Neural crest cell (in vitro differentiated cells): ENCODE measurements at regions not wholly inside any gene's neighbourhood (a gene's known extent, or its start where the extent isn't known, plus 50 kb on each side); places are given as distances from the start of the nearest gene placed in this dataset.

ENCODE experiments used
- DNase-seq: peaks from one replicate; pipeline ENCODE4 v3.0.0; 2021; ENCODE audit warnings: low read depth, mixed read lengths, low spot score
- H3K27ac Mint-ChIP-seq: one replicate; pipeline ENCODE4 v1.8.0; 2021; ENCODE audit warnings: mild to moderate bottlenecking, mixed read lengths; ENCODE audit not compliant: unreplicated experiment
- H3K27me3 Mint-ChIP-seq: 2 replicates; pipeline ENCODE4 v1.8.0; 2021; ENCODE audit warnings: low read depth, mild to moderate bottlenecking, mixed read lengths
- H3K36me3 Mint-ChIP-seq: 2 replicates; pipeline ENCODE4 v1.8.0; 2021; ENCODE audit warnings: low read depth, mild to moderate bottlenecking, mixed read lengths
- H3K4me1 Mint-ChIP-seq: 2 replicates; pipeline ENCODE4 v1.8.0; 2021; ENCODE audit warnings: mixed read lengths
- H3K4me3 Mint-ChIP-seq: one replicate; pipeline ENCODE4 v1.8.0; 2021; ENCODE audit warnings: mild to moderate bottlenecking, mixed read lengths
- H3K9me3 Mint-ChIP-seq: 2 replicates; pipeline ENCODE4 v1.8.0; 2021; ENCODE audit warnings: mixed read lengths
- CTCF ChIP-seq: fragments of 200-600 bp; sonication (generic); conservative IDR thresholded peaks from 2 replicates; pipeline ENCODE4 v1.5.0; 2021; ENCODE audit warnings: antibody characterized with exemption, mild to moderate bottlenecking

- Mint-ChIP-seq H3K4me3 (no peak overlapping the region), H3K27ac (no peak overlapping the region), H3K27me3 (no peaks in the 10 kb centered on the region), H3K36me3 (no peaks in the 10 kb centered on the region), H3K9me3 (no peaks in the 10 kb centered on the region), H3K4me1 (no peaks in the 10 kb centered on the region)
- DNase-seq: no peak
- TF ChIP-seq CTCF: no peak
Observed at GRCh38 chr13:104408733-104409132, 1342.5 kb upstream of the SLC10A2 start.

GRCh38 chr13:104404325-104404724 is 1338.1 kb upstream of the SLC10A2 start:
- Mint-ChIP-seq H3K27ac (no peak overlapping the region), H3K4me3 (no peak overlapping the region), H3K27me3 (no peaks in the 10 kb centered on the region), H3K36me3 (no peaks in the 10 kb centered on the region), H3K4me1 (no peaks in the 10 kb centered on the region), H3K9me3 (no peaks in the 10 kb centered on the region)
- no peak for TF ChIP-seq CTCF
- no peak for DNase-seq

- Mint-ChIP-seq H3K4me1 (no peaks in the 10 kb centered on the region), H3K27ac (no peak overlapping the region), H3K36me3 (peaks cover 3% of the 10 kb centered on the region), H3K4me3 (no peak overlapping the region), H3K9me3 (peaks cover 6% of the 10 kb centered on the region), H3K27me3 (no peaks in the 10 kb centered on the region)
- DNase-seq: no peak
- TF ChIP-seq CTCF: no peak
Observed at GRCh38 chr13:104389691-104390090, 1323.5 kb upstream of the SLC10A2 start.

GRCh38 chr13:104387510-104387909 is 1321.3 kb upstream of the SLC10A2 start:
- no peak for DNase-seq
- Mint-ChIP-seq H3K4me1 (no peaks in the 10 kb centered on the region), H3K27me3 (no peaks in the 10 kb centered on the region), H3K9me3 (peaks cover 6% of the 10 kb centered on the region), H3K4me3 (no peak overlapping the region), H3K36me3 (peaks cover 3% of the 10 kb centered on the region), H3K27ac (no peak overlapping the region)
- TF ChIP-seq CTCF: no peak

- H3K9me3 Mint-ChIP-seq: peaks cover 8% of the 10 kb centered on the region
- no peak overlapping the region for H3K27ac Mint-ChIP-seq
- H3K4me3 Mint-ChIP-seq: no peak overlapping the region
- no peak for DNase-seq
- TF ChIP-seq CTCF: no peak
- peaks cover 3% of the 10 kb centered on the region for H3K36me3 Mint-ChIP-seq
- H3K4me1 Mint-ChIP-seq: no peaks in the 10 kb centered on the region
- no peaks in the 10 kb centered on the region for H3K27me3 Mint-ChIP-seq
Observed at GRCh38 chr13:104385404-104385803, 1319.2 kb upstream of the SLC10A2 start.

GRCh38 chr13:104382951-104383350 is 1316.7 kb upstream of the SLC10A2 start:
- H3K36me3 Mint-ChIP-seq: peaks cover 4% of the 10 kb centered on the region
- H3K4me3 Mint-ChIP-seq: no peak overlapping the region
- H3K4me1 Mint-ChIP-seq: no peaks in the 10 kb centered on the region
- no peaks in the 10 kb centered on the region for H3K27me3 Mint-ChIP-seq
- no peak for DNase-seq
- H3K9me3 Mint-ChIP-seq: peaks cover 6% of the 10 kb centered on the region
- no peak for TF ChIP-seq CTCF
- H3K27ac Mint-ChIP-seq: no peak overlapping the region
